T-helper 1 cell treated with Interleukin-12 subunit alpha and Interleukin-12 subunit beta and Interleukin-4 antibody, amounts not matched to agents 30 ng/mL and 1 ng/mL, for 36 hours (primary cell): ENCODE measurements at regions not wholly inside any gene's neighbourhood (a gene's known extent, or its start where the extent isn't known, plus 50 kb on each side); places are given as distances from the start of the nearest gene placed in this dataset.

ENCODE experiments used
- intact Hi-C: fragments of 100-400 bp; cut with micrococcal nuclease; formaldehyde crosslinking; loops from one replicate; pipeline ENCODE4 v1.15.1; 2024

DNA sequence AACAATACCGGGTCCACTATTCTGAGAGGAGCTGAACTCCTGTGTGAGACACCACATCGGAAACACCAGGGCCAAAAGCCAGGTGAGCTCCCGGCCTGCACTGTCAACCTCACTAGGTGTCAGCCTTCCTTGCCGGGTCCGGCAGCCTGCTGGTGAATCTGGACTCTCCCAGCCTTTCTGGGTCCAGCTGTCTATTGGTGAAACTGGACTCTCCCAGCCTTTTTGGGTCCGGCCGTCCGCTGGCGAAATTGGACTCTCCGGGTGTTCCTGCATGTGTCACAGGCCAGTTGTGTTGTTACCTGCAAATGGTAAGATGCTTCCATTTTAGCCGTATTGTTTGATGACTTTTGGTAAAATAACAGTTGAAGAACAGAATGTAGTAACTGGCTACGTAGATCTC lies 801.5 kb downstream of the CDH9 start:
- intact Hi-C loops, result no loop called here

GRCh38 chr5:26232706-26233105 lies 805.7 kb downstream of the CDH9 start:
- intact Hi-C loops, result no loop called here

GRCh38 chr5:26231316-26231715 lies 807.1 kb downstream of the CDH9 start:
- intact Hi-C loops, result no loop called here

DNA sequence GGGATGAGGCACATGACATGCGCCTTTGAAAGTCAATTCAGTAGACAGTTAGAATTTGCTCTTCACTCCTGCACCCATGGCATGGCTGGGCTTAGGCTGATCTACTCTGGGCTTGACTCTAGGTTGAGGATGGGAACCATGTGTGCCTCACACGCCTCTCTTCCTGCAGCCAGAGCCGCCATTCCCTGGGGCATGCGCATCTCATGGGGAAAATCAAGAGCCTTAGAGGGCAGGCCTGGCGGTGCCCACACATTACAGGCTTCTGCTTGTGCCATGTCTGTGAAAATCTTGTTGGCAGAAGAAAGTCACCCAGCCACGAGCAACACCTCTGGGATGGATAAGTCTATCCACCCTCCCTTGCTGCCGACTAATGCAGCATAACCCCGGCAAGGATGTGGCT lies 808.5 kb downstream of the CDH9 start:
- intact Hi-C loops, result no loop called here

DNA sequence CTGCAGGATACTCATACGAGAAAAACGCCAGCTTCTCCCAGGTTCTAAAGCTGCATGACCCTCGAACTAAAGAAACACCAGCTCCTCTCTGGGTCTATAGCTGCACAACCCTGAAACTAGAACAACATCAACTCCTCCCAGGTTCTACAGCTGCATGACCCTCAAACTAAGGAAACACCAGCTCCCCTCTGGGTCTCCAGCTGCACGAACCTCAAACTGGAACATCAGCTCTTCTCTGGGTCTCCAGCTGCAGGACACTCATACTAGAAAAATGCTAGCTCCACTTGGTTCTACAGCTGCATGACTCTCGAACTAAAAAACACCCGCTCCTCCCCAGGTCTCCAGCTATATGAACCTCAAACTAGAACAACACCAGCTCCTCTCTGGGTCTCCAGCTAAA lies 811.1 kb downstream of the CDH9 start:
- intact Hi-C loops, result no loop called here

DNA sequence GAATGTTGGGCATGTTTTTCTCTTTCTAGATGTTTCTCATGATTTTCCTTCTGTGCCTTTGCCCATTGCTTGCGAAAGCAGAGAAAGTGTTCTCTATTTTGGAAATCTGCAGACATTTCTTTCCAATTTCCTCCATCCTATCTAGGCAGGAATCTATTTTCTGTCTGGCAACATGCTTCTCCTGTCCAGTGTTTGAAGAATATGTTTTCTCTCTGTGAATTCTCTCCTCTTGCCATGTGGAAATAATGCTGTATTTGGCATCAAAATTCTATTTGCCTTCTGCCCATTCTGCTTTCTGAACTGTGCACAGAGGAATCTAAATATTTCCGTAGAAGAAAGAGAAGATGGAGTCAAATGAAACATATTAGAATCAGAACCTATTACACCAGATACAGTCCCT lies 833.3 kb downstream of the CDH9 start:
- intact Hi-C loops, result no loop called here

DNA sequence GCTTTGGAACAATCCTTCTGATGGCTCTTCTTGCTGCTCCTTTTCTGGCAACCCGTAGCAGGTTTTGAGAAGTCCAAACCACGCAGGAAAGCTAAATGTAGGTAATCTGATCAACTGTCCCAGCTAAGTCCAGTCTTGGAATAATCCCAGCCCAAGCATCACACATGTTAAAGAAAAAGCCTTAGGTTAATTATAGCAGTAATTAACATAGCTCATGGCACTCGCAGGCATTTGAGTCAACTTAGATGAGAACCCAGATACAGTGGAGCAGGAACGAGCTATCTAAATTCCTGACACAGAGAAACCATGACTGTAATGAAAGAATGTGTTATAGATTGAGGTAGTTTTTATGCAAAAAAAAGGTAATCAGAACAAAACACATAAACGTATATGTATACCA lies 844.8 kb downstream of the CDH9 start:
- intact Hi-C loops, result no loop called here

DNA sequence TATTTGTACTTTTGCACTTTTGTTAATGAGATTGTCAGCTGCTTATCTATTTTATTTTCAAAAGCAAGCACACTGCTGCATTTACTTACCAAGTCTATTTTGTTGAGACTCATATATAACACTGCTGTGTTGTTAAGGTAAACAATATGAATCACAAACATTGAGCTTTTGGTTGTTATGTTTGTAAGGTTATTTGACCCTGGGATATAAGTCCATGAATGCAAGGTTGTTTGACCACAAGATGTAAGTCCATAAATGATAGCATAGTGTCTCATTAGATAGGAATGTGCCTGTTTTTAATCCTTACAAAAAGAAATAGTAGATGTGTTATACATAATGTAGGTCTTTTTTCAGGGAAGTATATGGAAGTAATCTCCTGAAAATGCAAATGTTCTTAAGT lies 845.9 kb downstream of the CDH9 start:
- intact Hi-C loops, result no loop called here

GRCh38 chr5:26181582-26181981 lies 856.8 kb downstream of the CDH9 start:
- intact Hi-C loops, result no loop called here

GRCh38 chr5:26148569-26149107 lies 889.7 kb downstream of the CDH9 start:
- intact Hi-C loops, result no loop called here

DNA sequence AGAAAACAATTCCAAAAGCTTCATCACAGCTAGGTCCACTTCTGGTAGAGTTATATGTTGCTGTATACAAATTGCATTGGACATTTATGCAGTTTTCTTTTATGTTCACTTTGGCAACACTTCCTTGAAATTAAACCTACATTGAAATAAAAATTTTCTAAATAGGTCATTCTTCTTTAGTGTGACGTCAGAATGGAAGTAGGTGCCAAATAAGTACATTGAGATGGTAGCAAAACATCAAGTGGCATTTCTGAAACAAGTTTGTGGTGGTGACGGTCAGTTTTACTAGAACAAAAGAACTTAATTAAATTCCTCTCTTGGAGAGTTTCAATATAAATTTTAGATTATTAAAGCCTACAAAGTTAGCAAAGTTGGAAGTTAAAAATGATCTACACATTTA lies 895.1 kb downstream of the CDH9 start:
- intact Hi-C loops, result no loop called here

DNA sequence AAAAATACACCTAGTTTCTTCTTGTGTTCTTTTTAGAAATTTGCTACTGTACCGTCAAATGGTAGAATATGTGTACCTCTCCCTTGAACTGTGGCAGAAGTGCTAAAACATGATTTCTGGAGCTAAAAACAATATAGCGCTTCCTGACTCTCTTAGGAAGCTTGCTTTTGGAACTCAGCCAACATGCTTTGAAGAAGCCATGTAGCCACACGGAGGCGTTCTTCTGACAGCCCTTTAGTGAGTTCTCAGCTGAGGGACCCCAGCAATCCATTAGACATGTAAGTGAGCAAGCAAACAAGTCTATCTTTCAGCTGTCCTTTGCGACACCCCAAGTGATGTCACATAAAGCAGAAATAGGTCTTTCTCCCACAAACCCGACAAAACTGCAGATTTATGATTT lies 917.0 kb downstream of the CDH9 start:
- intact Hi-C loops, result no loop called here

DNA sequence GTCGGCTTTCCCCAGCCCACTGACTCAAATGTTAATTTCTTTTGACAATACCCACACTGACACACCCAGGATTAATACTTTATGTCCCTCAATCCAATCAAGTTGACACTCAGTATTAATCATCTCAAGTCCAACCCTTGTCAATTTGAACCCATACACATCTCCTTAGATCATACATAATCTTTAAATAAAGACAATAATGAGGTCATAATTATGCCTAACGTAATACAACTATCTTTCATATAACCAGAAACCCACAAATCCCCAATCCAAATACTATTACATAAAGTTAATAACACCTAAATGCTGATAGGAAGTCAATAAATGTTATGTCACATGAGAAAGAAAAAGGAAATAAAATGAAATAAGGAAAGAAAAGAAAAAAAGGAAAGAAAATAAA lies 934.2 kb downstream of the CDH9 start:
- intact Hi-C loops, result no loop called here

- intact Hi-C loops, result no loop called here
These were observed 978.2 kb downstream of the CDH9 start for GRCh38 chr5:26060212-26060611.

GRCh38 chr5:26054594-26054993 lies 983.8 kb downstream of the CDH9 start:
- intact Hi-C loops, result no loop called here

DNA sequence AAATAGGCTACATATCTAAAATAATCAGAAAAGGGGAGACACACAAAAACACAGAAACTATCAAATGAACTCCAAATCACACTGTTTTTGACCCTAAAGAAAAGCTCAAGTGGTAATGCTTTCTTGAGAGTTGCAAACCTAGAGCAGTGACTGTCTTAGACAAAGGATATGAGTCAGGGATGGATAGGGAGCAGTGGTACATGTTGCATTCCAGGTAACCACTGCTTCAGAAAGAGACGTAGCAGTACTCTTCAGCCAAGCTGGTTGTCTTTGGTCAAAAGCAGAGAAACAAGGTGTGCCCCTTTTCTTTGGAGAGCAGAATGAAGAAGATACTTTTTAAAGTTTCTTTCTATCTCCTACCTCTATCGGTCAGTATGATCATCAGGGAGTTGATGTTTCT lies 1003.6 kb downstream of the CDH9 start:
- intact Hi-C loops, result no loop called here

- intact Hi-C loops, result no loop called here
These were observed 1006.9 kb downstream of the CDH9 start for GRCh38 chr5:26031481-26031880.

- intact Hi-C loops, result no loop called here
These were observed 1012.3 kb downstream of the CDH9 start for GRCh38 chr5:26026044-26026443.

DNA sequence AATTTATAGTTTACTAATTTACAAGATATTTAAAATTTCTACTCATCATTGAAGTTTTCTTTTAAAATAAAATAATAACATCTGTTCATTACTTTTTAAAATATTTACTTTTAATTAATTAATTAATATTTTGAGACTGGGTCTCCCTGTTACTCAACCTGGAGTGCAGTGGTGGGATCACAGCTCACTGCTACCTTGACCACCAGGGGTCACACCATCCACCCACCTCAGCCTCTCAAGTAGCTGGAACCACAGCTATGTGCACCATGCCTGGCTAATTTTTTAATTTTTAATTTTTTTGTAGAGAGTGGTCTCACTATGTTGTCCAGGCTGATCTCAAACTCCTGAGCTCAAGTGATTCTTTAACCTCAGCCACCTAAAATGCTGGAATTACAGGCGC lies 1013.6 kb downstream of the CDH9 start:
- intact Hi-C loops, result no loop called here

- intact Hi-C loops, result no loop called here
These were observed 1015.0 kb downstream of the CDH9 start for GRCh38 chr5:26023361-26023760.

- intact Hi-C loops, result no loop called here
These were observed 1024.2 kb downstream of the CDH9 start for GRCh38 chr5:26014206-26014605.

DNA sequence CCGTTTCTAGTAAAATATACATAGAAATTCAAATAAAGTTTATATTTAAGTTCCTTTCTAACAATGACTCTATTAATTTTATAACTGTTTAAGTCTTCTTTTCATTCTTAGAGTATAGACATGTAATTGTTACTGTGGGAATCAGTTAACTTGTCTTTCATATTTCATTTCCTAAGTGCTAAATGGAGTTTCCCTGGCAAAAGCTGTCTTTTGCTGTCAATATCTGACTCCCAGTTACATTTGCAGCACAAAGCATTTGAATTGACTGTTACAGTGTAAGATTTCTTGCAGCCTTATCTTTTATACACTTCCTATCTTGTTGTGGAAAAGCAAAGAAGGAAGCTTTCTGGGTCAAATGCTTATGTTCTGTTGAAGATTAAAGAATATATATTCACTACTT lies 1026.3 kb downstream of the CDH9 start:
- intact Hi-C loops, result no loop called here

- intact Hi-C loops, result no loop called here
These were observed 1028.6 kb downstream of the CDH9 start for GRCh38 chr5:26009742-26010141.

GRCh38 chr5:26003966-26004365 lies 1034.4 kb downstream of the CDH9 start:
- intact Hi-C loops, result no loop called here
